WTC11 (cell line): ENCODE measurements at regions not wholly inside any gene's neighbourhood (a gene's known extent, or its start where the extent isn't known, plus 50 kb on each side); places are given as distances from the start of the nearest gene placed in this dataset.

Experiments
- ATF1 ChIP-seq: sonication (generic); formaldehyde crosslinking; IDR thresholded peaks from 2 replicates; pipeline ENCODE4 v1.8.1; 2023; ENCODE audit warnings: mild to moderate bottlenecking, moderate library complexity, missing genetic modification reagents
- CREB1 ChIP-seq: sonication (generic); formaldehyde crosslinking; IDR thresholded peaks from 2 replicates; pipeline ENCODE4 v1.8.0; 2023; ENCODE audit warnings: mild to moderate bottlenecking, missing genetic modification reagents
- ESRRA ChIP-seq: sonication (generic); formaldehyde crosslinking; IDR thresholded peaks from 2 replicates; pipeline ENCODE4 v1.8.1; 2022; ENCODE audit warnings: mild to moderate bottlenecking, missing genetic modification reagents, borderline replicate concordance
- ETV6 ChIP-seq: sonication (generic); formaldehyde crosslinking; IDR thresholded peaks from 2 replicates; pipeline ENCODE4 v1.8.1; 2022; ENCODE audit warnings: mild to moderate bottlenecking, missing genetic modification reagents
- HMGXB4 ChIP-seq: sonication (generic); formaldehyde crosslinking; IDR thresholded peaks from 2 replicates; pipeline ENCODE4 v1.8.1; 2023; ENCODE audit warnings: mild to moderate bottlenecking, moderate library complexity, missing genetic modification reagents
- NR2C2 ChIP-seq: sonication (generic); formaldehyde crosslinking; IDR thresholded peaks from 2 replicates; pipeline ENCODE4 v1.8.0; 2022; ENCODE audit warnings: mild to moderate bottlenecking, missing genetic modification reagents
- NR3C1 ChIP-seq: sonication (generic); formaldehyde crosslinking; conservative IDR thresholded peaks from 2 replicates; pipeline ENCODE4 v1.8.1; 2023; ENCODE audit warnings: low read depth, mild to moderate bottlenecking, missing genetic modification reagents
- ZNF121 ChIP-seq: sonication (generic); formaldehyde crosslinking; IDR thresholded peaks from 2 replicates; pipeline ENCODE4 v1.8.0; 2023; ENCODE audit warnings: missing genetic modification reagents
- TF ChIP-seq, protein P1 (sequence below): fragments of 200-600 bp; IDR thresholded peaks from 2 replicates; pipeline ENCODE4 v1.8.0; 2022; ENCODE audit warnings: antibody characterized with exemption

GRCh38 chr2:12163866-12164265 is 417.4 kb downstream of the LPIN1 start:
- TF ChIP-seq ZNF121 (CRISPR knock-in tag) (no peak), CREB1 (CRISPR knock-in tag) (no peak), NR3C1 (no peak), NR2C2 (CRISPR knock-in tag) (no peak), ATF1 (CRISPR knock-in tag) (no peak), HMGXB4 (CRISPR knock-in tag) (no peak), ESRRA (CRISPR knock-in tag) (no peak), ETV6 (CRISPR knock-in tag) (no peak)
- TF ChIP-seq, protein P1, sequence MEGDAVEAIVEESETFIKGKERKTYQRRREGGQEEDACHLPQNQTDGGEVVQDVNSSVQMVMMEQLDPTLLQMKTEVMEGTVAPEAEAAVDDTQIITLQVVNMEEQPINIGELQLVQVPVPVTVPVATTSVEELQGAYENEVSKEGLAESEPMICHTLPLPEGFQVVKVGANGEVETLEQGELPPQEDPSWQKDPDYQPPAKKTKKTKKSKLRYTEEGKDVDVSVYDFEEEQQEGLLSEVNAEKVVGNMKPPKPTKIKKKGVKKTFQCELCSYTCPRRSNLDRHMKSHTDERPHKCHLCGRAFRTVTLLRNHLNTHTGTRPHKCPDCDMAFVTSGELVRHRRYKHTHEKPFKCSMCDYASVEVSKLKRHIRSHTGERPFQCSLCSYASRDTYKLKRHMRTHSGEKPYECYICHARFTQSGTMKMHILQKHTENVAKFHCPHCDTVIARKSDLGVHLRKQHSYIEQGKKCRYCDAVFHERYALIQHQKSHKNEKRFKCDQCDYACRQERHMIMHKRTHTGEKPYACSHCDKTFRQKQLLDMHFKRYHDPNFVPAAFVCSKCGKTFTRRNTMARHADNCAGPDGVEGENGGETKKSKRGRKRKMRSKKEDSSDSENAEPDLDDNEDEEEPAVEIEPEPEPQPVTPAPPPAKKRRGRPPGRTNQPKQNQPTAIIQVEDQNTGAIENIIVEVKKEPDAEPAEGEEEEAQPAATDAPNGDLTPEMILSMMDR: no peak
